NB4 (cell line): ENCODE measurements at regions not wholly inside any gene's neighbourhood (a gene's known extent, or its start where the extent isn't known, plus 50 kb on each side); places are given as distances from the start of the nearest gene placed in this dataset.

Source experiments
- CTCF ChIP-seq: IDR thresholded peaks from one replicate; pipeline ENCODE4 v1.5.1; 2012; ENCODE audit warnings: low read depth, low read length
- MYC ChIP-seq: IDR thresholded peaks from 2 replicates; pipeline ENCODE4 v1.6.1; 2011; ENCODE audit warnings: low read depth, low read length
- POLR2A ChIP-seq: IDR thresholded peaks from 2 replicates; pipeline ENCODE4 v1.6.1; 2011; ENCODE audit warnings: mild to moderate bottlenecking; ENCODE audit not compliant: insufficient read length; ENCODE audit errors: extremely low read depth
- TF ChIP-seq, protein P1 (sequence below): IDR thresholded peaks from 2 replicates; pipeline ENCODE4 v1.6.1; 2011; ENCODE audit warnings: low read depth, low read length

DNA sequence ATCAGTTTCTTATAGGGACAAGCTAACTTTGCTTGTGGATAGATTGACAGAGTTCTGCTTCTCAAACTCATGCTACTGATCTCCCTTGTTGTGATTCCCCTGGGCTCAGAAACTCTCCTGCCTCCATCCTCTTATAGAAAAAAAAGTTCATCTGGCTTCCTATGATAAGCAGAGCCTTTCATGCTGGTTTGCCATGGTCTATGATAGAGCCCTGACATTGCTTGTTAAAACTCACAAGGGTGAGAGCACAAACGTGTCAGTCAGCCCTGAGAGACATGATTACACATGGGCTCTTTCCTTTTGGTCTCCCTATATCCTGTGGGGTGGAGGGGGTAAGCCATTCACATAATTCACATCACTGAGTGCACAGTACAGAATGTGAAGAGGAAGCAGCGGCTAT is 121.8 kb downstream of the TDRD15 start:
- TF ChIP-seq POLR2A (no peak), CTCF (no peak), MYC (no peak)
- TF ChIP-seq, protein P1, sequence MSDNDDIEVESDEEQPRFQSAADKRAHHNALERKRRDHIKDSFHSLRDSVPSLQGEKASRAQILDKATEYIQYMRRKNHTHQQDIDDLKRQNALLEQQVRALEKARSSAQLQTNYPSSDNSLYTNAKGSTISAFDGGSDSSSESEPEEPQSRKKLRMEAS: no peak
